Activated naive CD4-positive, alpha-beta T cell treated with anti-CD3 and anti-CD28 coated beads, Interleukin-2, amount 50 U/mL, for 72 hours (primary cell): ENCODE measurements at regions not wholly inside any gene's neighbourhood (a gene's known extent, or its start where the extent isn't known, plus 50 kb on each side); places are given as distances from the start of the nearest gene placed in this dataset.

Source experiments
- ATAC-seq, 2 donors: fragments of 150-1000 bp; cut with Tn5 transposase; 2 replicates each; pipeline ENCODE4 v1.10.0; 2021; ENCODE audit warnings: mild to moderate bottlenecking in 2 of 2, moderate library complexity in 2 of 2
- DNase-seq, 2 donors: peaks; one replicate each; pipeline ENCODE4 v3.0.0; 2021 to 2022; ENCODE audit warnings: low spot score in 2 of 2
- H3K27ac Mint-ChIP-seq, 2 donors: one replicate each; pipeline ENCODE4 v1.8.0; 2022; ENCODE audit warnings: mild to moderate bottlenecking in 2 of 2, mixed read lengths in 2 of 2
- H3K36me3 Mint-ChIP-seq, 2 donors: one replicate each; pipeline ENCODE4 v1.8.0; 2022; ENCODE audit warnings: mixed read lengths in 2 of 2
- H3K9me3 Mint-ChIP-seq, 2 donors: one replicate each; pipeline ENCODE4 v1.8.0; 2022; ENCODE audit warnings: mixed read lengths in 2 of 2

GRCh38 chr1:24244519-24245268 is 57.6 kb upstream of the IFNLR1 start:
- H3K27ac Mint-ChIP-seq = peak overlapping the region in 1 of 2 donors; percentile 53
- no peak for ATAC-seq
- H3K36me3 Mint-ChIP-seq = no peaks in the 10 kb centered on the region
- H3K9me3 Mint-ChIP-seq = peaks cover 0 to 4% of the 10 kb centered on the region in 2 donors
- no peak for DNase-seq

- Mint-ChIP-seq H3K27ac (no peak overlapping the region), H3K9me3 (peaks cover 0 to 4% of the 10 kb centered on the region in 2 donors), H3K36me3 (no peaks in the 10 kb centered on the region)
- ATAC-seq = no peak
- DNase-seq = no peak
These were observed 50.8 kb upstream of the IFNLR1 start for GRCh38 chr1:24237750-24238395.

GRCh38 chr1:24236789-24237371 is 49.8 kb upstream of the IFNLR1 start:
- H3K9me3 Mint-ChIP-seq = peaks cover 0 to 4% of the 10 kb centered on the region in 2 donors
- no peaks in the 10 kb centered on the region for H3K36me3 Mint-ChIP-seq
- no peak for DNase-seq
- H3K27ac Mint-ChIP-seq = no peak overlapping the region
- ATAC-seq = peak; percentile 17 to 50
